AG09319 (cell line): ENCODE measurements at regions not wholly inside any gene's neighbourhood (a gene's known extent, or its start where the extent isn't known, plus 50 kb on each side); places are given as distances from the start of the nearest gene placed in this dataset.
"Not testable (repeated sequence)": the region's sequence is repeated elsewhere in the genome, so short reads cannot be mapped to it uniquely, and the experiment has no call there.

Source experiments
- DNase-seq: peaks from one replicate; pipeline ENCODE4 v3.0.0-alpha.2; 2010; ENCODE audit warnings: low read depth; ENCODE audit errors: extremely low read depth
- CTCF ChIP-seq: IDR thresholded peaks from 2 replicates; pipeline ENCODE4 v1.5.1; 2011; ENCODE audit warnings: low read depth, mild to moderate bottlenecking, inconsistent platforms, low read length, moderate library complexity

GRCh38 chr10:22158426-22158825 is 59.4 kb downstream of the EBLN1 start:
- TF ChIP-seq CTCF = no peak

GRCh38 chr10:22156750-22157149 is 61.1 kb downstream of the EBLN1 start:
- DNase-seq = no peak
- no peak for TF ChIP-seq CTCF

More at GRCh38 chr10:22158426-22158825, 59.4 kb downstream of the EBLN1 start:
- DNase-seq = no peak

- no peak for DNase-seq
- TF ChIP-seq CTCF = no peak
Observed at GRCh38 chr10:22152403-22152802, 65.4 kb downstream of the EBLN1 start.

GRCh38 chr10:22150842-22151241 is 67.0 kb downstream of the EBLN1 start:
- no peak for DNase-seq
- TF ChIP-seq CTCF = no peak

GRCh38 chr10:22148961-22149360 is 68.9 kb downstream of the EBLN1 start:
- no peak for DNase-seq
- TF ChIP-seq CTCF = no peak

GRCh38 chr10:22145873-22146272 is 71.9 kb downstream of the EBLN1 start:
- not testable (repeated sequence) for DNase-seq

GRCh38 chr10:22137542-22137941 is 80.3 kb downstream of the EBLN1 start:
- TF ChIP-seq CTCF = no peak
- DNase-seq = no peak

- DNase-seq = no peak
- no peak for TF ChIP-seq CTCF
Observed at GRCh38 chr10:22135591-22135990, 82.2 kb downstream of the EBLN1 start.
